ENCODE measurements at regions not wholly inside any gene's neighbourhood (a gene's known extent, or its start where the extent isn't known, plus 50 kb on each side); places are given as distances from the start of the nearest gene placed in this dataset.

GRCh38 chr11:31932879-31933278 is 121.8 kb upstream of the PAX6 start:
- no peak for TF ChIP-seq CTCF (IDR thresholded peaks at IDR 0.05; ENCODE audit: poor library complexity, severe bottlenecking)
- ATAC-seq (ENCODE audit: low read depth): no peak
- no peaks in the 10 kb centered on the region for H3K27me3 ChIP-seq (ENCODE audit: insufficient read depth, poor library complexity, severe bottlenecking)
- no peak for DNase-seq (ENCODE audit: low spot score)
- H3K4me1 ChIP-seq (ENCODE audit: insufficient read depth, poor library complexity, severe bottlenecking): no peaks in the 10 kb centered on the region
- no peak overlapping the region for H3K4me3 ChIP-seq (ENCODE audit: severe bottlenecking)
- H3K9me3 ChIP-seq (ENCODE audit: severe bottlenecking): no peaks in the 10 kb centered on the region
- H3K27ac ChIP-seq (ENCODE audit: poor library complexity, severe bottlenecking): no peak overlapping the region
- H3K36me3 ChIP-seq (ENCODE audit: low read depth): no peaks in the 10 kb centered on the region

GRCh38 chr11:31927982-31928381 is 116.9 kb upstream of the PAX6 start:
- H3K4me1 ChIP-seq (ENCODE audit: insufficient read depth, poor library complexity, severe bottlenecking): no peaks in the 10 kb centered on the region

GRCh38 chr11:31926816-31927528 is 115.8 kb upstream of the PAX6 start:
- Histone ChIP-seq H3K4me3 (ENCODE audit: severe bottlenecking) (no peak overlapping the region), H3K9me3 (ENCODE audit: severe bottlenecking) (no peaks in the 10 kb centered on the region), H3K27ac (ENCODE audit: poor library complexity, severe bottlenecking) (no peak overlapping the region), H3K27me3 (ENCODE audit: insufficient read depth, poor library complexity, severe bottlenecking) (peaks cover 16% of the 10 kb centered on the region), H3K4me1 (ENCODE audit: insufficient read depth, poor library complexity, severe bottlenecking) (no peaks in the 10 kb centered on the region), H3K36me3 (ENCODE audit: low read depth) (no peaks in the 10 kb centered on the region)
- no peak for TF ChIP-seq CTCF (IDR thresholded peaks at IDR 0.05; ENCODE audit: poor library complexity, severe bottlenecking)
- ATAC-seq (ENCODE audit: low read depth) (no peak), DNase-seq (ENCODE audit: low spot score) (no peak)

More at GRCh38 chr11:31927982-31928381, 116.9 kb upstream of the PAX6 start:
- ATAC-seq (ENCODE audit: low read depth): no peak
- peaks cover 16% of the 10 kb centered on the region for H3K27me3 ChIP-seq (ENCODE audit: insufficient read depth, poor library complexity, severe bottlenecking)
- no peak overlapping the region for H3K4me3 ChIP-seq (ENCODE audit: severe bottlenecking)
- no peak overlapping the region for H3K27ac ChIP-seq (ENCODE audit: poor library complexity, severe bottlenecking)
- no peak for DNase-seq (ENCODE audit: low spot score)
- no peaks in the 10 kb centered on the region for H3K36me3 ChIP-seq (ENCODE audit: low read depth)
- no peak for TF ChIP-seq CTCF (IDR thresholded peaks at IDR 0.05; ENCODE audit: poor library complexity, severe bottlenecking)
- no peaks in the 10 kb centered on the region for H3K9me3 ChIP-seq (ENCODE audit: severe bottlenecking)

GRCh38 chr11:31926106-31926505 is 115.0 kb upstream of the PAX6 start:
- no peaks in the 10 kb centered on the region for H3K9me3 ChIP-seq (ENCODE audit: severe bottlenecking)
- DNase-seq (ENCODE audit: low spot score) (no peak), ATAC-seq (ENCODE audit: low read depth) (no peak)
- H3K4me1 ChIP-seq (ENCODE audit: insufficient read depth, poor library complexity, severe bottlenecking): no peaks in the 10 kb centered on the region
- H3K36me3 ChIP-seq (ENCODE audit: low read depth): no peaks in the 10 kb centered on the region
- H3K27me3 ChIP-seq (ENCODE audit: insufficient read depth, poor library complexity, severe bottlenecking): peaks cover 16% of the 10 kb centered on the region
- no peak for TF ChIP-seq CTCF (IDR thresholded peaks at IDR 0.05; ENCODE audit: poor library complexity, severe bottlenecking)
- no peak overlapping the region for H3K27ac ChIP-seq (ENCODE audit: poor library complexity, severe bottlenecking)
- no peak overlapping the region for H3K4me3 ChIP-seq (ENCODE audit: severe bottlenecking)

- H3K36me3 ChIP-seq (ENCODE audit: low read depth): no peaks in the 10 kb centered on the region
- TF ChIP-seq CTCF (IDR thresholded peaks at IDR 0.05; ENCODE audit: poor library complexity, severe bottlenecking): no peak
- DNase-seq (ENCODE audit: low spot score): no peak
- peaks cover 13% of the 10 kb centered on the region for H3K27me3 ChIP-seq (ENCODE audit: insufficient read depth, poor library complexity, severe bottlenecking)
- H3K27ac ChIP-seq (ENCODE audit: poor library complexity, severe bottlenecking): no peak overlapping the region
- H3K4me1 ChIP-seq (ENCODE audit: insufficient read depth, poor library complexity, severe bottlenecking): no peaks in the 10 kb centered on the region
- H3K9me3 ChIP-seq (ENCODE audit: severe bottlenecking): no peaks in the 10 kb centered on the region
- no peak overlapping the region for H3K4me3 ChIP-seq (ENCODE audit: severe bottlenecking)
- no peak for ATAC-seq (ENCODE audit: low read depth)
Observed at GRCh38 chr11:31922450-31922849, 111.3 kb upstream of the PAX6 start.

Data from RWPE2 (cell line).